ENCODE measurements at regions not wholly inside any gene's neighbourhood (a gene's known extent, or its start where the extent isn't known, plus 50 kb on each side); places are given as distances from the start of the nearest gene placed in this dataset.

DNA sequence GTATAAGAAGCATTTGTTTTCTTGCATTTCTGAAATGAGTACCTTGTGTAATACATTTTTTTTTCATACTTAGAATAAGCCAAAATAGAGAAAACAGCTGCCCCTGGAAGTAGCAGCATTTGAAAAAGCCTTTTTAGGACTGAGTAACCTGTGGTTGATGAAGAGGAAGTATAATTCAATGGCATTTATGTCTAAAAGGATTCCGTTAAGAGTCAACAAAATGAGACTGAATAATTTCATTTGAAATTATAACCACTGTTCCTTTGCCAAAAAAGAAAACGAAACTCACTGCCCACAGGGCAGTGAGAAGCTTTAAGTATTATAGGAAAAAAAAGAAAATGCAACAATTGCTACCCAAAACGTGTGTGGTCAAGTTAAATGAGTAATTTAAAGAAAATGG, 705.6 kb upstream of the PHF14 start:
- DNase-seq (no peak), ATAC-seq (no peak)
- Histone ChIP-seq H3K9me3 (peaks cover 0 to 3% (median 0%) of the 10 kb centered on the region in 11 donors), H3K27me3 (no peaks in the 10 kb centered on the region), H3K4me1 (peaks cover 0 to 11% (median 0%) of the 10 kb centered on the region in 9 donors), H3K4me3 (no peak overlapping the region), H3K36me3 (no peaks in the 10 kb centered on the region), H3K27ac (no peak overlapping the region)
- TF ChIP-seq CTCF (IDR thresholded peaks at IDR 0.05), result no peak
- intact Hi-C loops (cut with DNase I), result no loop called here
- 35 to 36% methylated on average over 3 of the region's 3 CpGs for WGBS, 2 donors

DNA sequence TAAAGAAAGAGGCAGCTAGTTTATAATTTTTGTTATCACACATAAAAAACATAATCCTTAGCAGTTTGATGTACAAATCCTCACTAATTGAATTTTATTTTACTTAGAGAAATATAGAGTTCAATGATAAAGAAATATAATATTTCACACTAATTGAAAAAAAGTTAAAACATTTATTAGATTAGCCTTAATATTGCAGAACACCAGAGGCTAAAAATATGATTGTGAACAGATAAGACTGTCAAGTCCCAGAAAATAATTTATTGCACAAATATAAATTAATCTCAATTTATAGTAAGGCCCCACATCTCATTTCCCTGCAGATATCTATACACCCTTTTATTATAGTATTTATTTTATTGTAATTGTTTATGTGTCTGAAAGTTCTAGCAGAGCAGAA, 690.8 kb upstream of the PHF14 start:
- no peak overlapping the region for H3K4me3 ChIP-seq
- H3K9me3 ChIP-seq, result peaks cover 0 to 3% (median 0%) of the 10 kb centered on the region in 11 donors
- no peak for DNase-seq
- intact Hi-C loops (cut with DNase I), result no loop called here
- no peaks in the 10 kb centered on the region for H3K27me3 ChIP-seq
- no peak for TF ChIP-seq CTCF (IDR thresholded peaks at IDR 0.05)
- no peak overlapping the region for H3K27ac ChIP-seq
- no peaks in the 10 kb centered on the region for H3K36me3 ChIP-seq
- ATAC-seq, result no peak
- H3K4me1 ChIP-seq, result no peaks in the 10 kb centered on the region

DNA sequence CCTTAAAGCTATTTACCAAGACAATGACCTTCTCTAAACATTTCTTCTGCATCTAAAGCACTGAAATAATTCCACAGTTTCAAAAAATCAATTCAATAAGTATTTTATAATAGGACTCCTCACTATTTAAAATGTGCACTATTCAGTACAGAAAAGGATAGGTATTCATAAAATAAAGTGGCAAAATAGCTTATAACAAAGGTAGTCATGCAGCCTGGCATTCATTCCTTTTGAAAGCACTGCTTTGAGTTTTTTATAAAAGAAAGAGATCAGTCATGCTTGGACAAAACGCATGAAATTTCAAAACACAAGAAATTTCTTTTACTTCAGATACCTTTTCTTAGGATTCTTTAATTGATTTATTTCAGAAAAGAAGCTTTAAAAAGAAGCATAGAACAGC, 689.7 kb upstream of the PHF14 start:
- ATAC-seq (no peak), DNase-seq (no peak)
- no peaks in the 10 kb centered on the region for H3K4me1 ChIP-seq
- no peaks in the 10 kb centered on the region for H3K36me3 ChIP-seq
- no peak for TF ChIP-seq CTCF (IDR thresholded peaks at IDR 0.05)
- peaks cover 0 to 5% (median 0%) of the 10 kb centered on the region in 11 donors for H3K9me3 ChIP-seq
- H3K27ac ChIP-seq, result no peak overlapping the region
- H3K27me3 ChIP-seq, result no peaks in the 10 kb centered on the region
- no peak overlapping the region for H3K4me3 ChIP-seq
- WGBS, 2 donors, result 91 to 98% methylated on average over 1 of the region's 1 CpG
- intact Hi-C loops (cut with DNase I), result no loop called here

DNA sequence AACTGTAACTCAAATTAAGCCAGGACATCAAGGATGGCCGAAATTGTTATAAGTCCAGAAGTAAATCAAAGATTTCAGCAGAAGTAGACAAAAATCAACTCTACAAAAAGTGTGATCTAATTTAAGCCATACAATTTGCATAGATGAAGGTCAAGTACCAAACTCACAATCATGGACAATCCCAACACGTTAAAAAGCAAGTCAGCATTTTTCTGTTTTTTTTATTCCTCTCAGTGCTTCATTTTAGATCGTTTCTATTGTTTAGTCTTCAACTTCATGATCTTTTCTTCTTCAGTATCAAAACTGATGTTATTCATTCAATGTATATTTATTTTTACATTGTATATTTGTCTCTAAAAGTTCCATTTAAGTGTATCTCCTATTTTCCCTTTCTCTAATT, 674.3 kb upstream of the PHF14 start:
- Histone ChIP-seq H3K9me3 (no peaks in the 10 kb centered on the region), H3K4me3 (no peak overlapping the region), H3K4me1 (no peaks in the 10 kb centered on the region), H3K27me3 (no peaks in the 10 kb centered on the region), H3K36me3 (no peaks in the 10 kb centered on the region), H3K27ac (no peak overlapping the region)
- WGBS, 2 donors, result 82 to 83% methylated on average over 3 of the region's 3 CpGs
- intact Hi-C loops (cut with DNase I), result no loop called here
- TF ChIP-seq CTCF (IDR thresholded peaks at IDR 0.05), result no peak
- ATAC-seq, result no peak
- DNase-seq, result no peak

DNA sequence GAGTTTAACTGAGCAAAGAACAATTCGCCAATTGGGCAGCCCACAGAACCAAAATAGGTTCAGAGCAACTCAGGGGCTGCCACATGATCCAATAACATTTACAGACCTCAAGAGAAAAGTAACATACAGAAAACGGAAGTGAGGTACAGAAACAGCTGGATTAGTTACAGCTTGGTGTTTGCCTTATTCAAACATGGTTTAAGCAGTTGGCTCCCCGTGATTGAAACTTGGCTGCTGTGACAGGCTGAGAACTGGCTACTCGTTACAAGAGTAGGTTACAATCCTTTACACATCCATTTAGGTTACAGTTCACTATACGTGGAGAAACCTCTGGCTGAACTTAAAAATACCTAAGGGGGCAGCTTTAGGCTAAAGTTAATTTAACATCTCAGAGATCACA, 673.1 kb upstream of the PHF14 start:
- ATAC-seq, result no peak
- TF ChIP-seq CTCF (IDR thresholded peaks at IDR 0.05), result no peak
- no peak overlapping the region for H3K4me3 ChIP-seq
- H3K27me3 ChIP-seq, result no peaks in the 10 kb centered on the region
- no peaks in the 10 kb centered on the region for H3K36me3 ChIP-seq
- DNase-seq, result no peak
- no peaks in the 10 kb centered on the region for H3K9me3 ChIP-seq
- no peaks in the 10 kb centered on the region for H3K4me1 ChIP-seq
- no peak overlapping the region for H3K27ac ChIP-seq
- 39 to 41% methylated on average over 5 of the region's 5 CpGs for WGBS, 2 donors
- intact Hi-C loops (cut with DNase I), result no loop called here

All from heart right ventricle (tissue), 16 donors.